Endothelial cell of umbilical vein (primary cell): ENCODE measurements at regions not wholly inside any gene's neighbourhood (a gene's known extent, or its start where the extent isn't known, plus 50 kb on each side); places are given as distances from the start of the nearest gene placed in this dataset.

Experiments
- BruUV-seq: library from RNA; stranded (reverse); fragments of 400-500 nt; replicated peaks from 2 replicates; lab custom pipeline; 2021; lab: Mats Ljungman, UMichigan
- CTCF ChIA-PET: fragments of 300-600, 350-600 bp; sonication (Branson Sonifier 250); formaldehyde crosslinking; loops from one replicate; lab custom pipeline; 2021; ENCODE audit warnings: antibody characterized with exemption, inconsistent platforms; lab: Charles Lee
- POLR2A ChIA-PET: fragments of 300-600, 350-600 bp; sonication (Branson Sonifier 250); formaldehyde crosslinking; loops from one replicate; lab custom pipeline; 2021; ENCODE audit warnings: antibody characterized with exemption, inconsistent platforms; lab: Charles Lee
- DNase-seq: peaks from one replicate; pipeline ENCODE4 v3.0.0-alpha.2; 2011; ENCODE audit warnings: low read depth, low spot score
- FAIRE-seq: peaks from 2 replicates; lab custom pipeline; 2011; peaks lifted over from hg19 to GRCh38; lab: Jason Lieb, UNC
- H2AFZ ChIP-seq: 2 replicates; pipeline ENCODE4 v1.6.0; 2012; ENCODE audit warnings: low read depth, low read length, control low read depth, inconsistent platforms
- H3K27ac ChIP-seq: 2 replicates; pipeline ENCODE4 v1.5.1; 2011; ENCODE audit warnings: low read depth, mild to moderate bottlenecking, control low read depth, low read length, moderate library complexity; ENCODE audit not compliant: insufficient read depth
- H3K27me3 ChIP-seq, 2 experiments: 2 replicates each; pipeline versions ENCODE4 v1.6.0 to v1.6.1; 2011; ENCODE audit warnings: low read length in 2 of 2, mixed read lengths in 1 of 2; ENCODE audit not compliant: control insufficient read depth in 2 of 2, insufficient read depth in 2 of 2
- H3K36me3 ChIP-seq, 2 experiments: 2 replicates in 1 of 2; 3 replicates in 1 of 2; pipeline ENCODE4 v1.5.1; 2011; ENCODE audit warnings: low read length in 2 of 2, mild to moderate bottlenecking in 1 of 2, moderate library complexity in 1 of 2; ENCODE audit not compliant: control insufficient read depth in 2 of 2, insufficient read depth in 2 of 2; ENCODE audit errors: extremely low read depth in 1 of 2
- H3K4me1 ChIP-seq: 3 replicates; pipeline ENCODE4 v1.5.1; 2011; ENCODE audit warnings: mild to moderate bottlenecking, low read length; ENCODE audit not compliant: control insufficient read depth, insufficient read depth; ENCODE audit errors: extremely low read depth
- H3K4me2 ChIP-seq: 2 replicates; pipeline ENCODE4 v1.6.1; 2011; ENCODE audit warnings: low read length, control low read depth, mixed read lengths; ENCODE audit not compliant: insufficient read depth
- H3K4me3 ChIP-seq, 3 experiments: fragments of 200-600 bp in 1 of 3; sonication (generic), shearing (Covaris generic) in 1 of 3; replicated peaks in 1 of 3; 2 replicates each; pipeline ENCODE4 v1.5.1; 2011 to 2016; ENCODE audit warnings: control low read depth in 3 of 3, low read length in 3 of 3, mild to moderate bottlenecking in 2 of 3, inconsistent platforms in 1 of 3, low read depth in 1 of 3, moderate library complexity in 1 of 3; ENCODE audit not compliant: insufficient read depth in 1 of 3
- H3K79me2 ChIP-seq: 2 replicates; pipeline ENCODE4 v1.6.0; 2012; ENCODE audit warnings: low read length, inconsistent platforms; ENCODE audit not compliant: control insufficient read depth, insufficient read depth
- H3K9ac ChIP-seq: replicated peaks from 2 replicates; pipeline ENCODE3; 2011; ENCODE audit warnings: low read length, control low read depth; ENCODE audit not compliant: insufficient read depth; ENCODE audit errors: extremely low read depth
- H3K9me1 ChIP-seq: replicated peaks from 3 replicates; pipeline ENCODE4 v1.6.0; 2011; ENCODE audit warnings: mild to moderate bottlenecking, low read length; ENCODE audit not compliant: control insufficient read depth, insufficient read depth; ENCODE audit errors: extremely low read depth
- H3K9me3 ChIP-seq: replicated peaks from 2 replicates; pipeline ENCODE4 v1.5.1; 2012; ENCODE audit warnings: low read length, inconsistent platforms; ENCODE audit not compliant: control insufficient read depth, insufficient read depth
- H4K20me1 ChIP-seq: replicated peaks from 2 replicates; pipeline ENCODE3; 2011; ENCODE audit warnings: mild to moderate bottlenecking, low read length; ENCODE audit not compliant: control insufficient read depth, insufficient read depth; ENCODE audit errors: extremely low read depth
- CTCF ChIP-seq, 2 donors: IDR thresholded peaks; 1 replicate in 1 of 2; 2 replicates in 1 of 2; pipeline ENCODE4 v1.5.1; 2011; ENCODE audit warnings: low read length in 2 of 2, mild to moderate bottlenecking in 2 of 2, moderate library complexity in 2 of 2, control low read depth in 1 of 2, inconsistent platforms in 1 of 2, low read depth in 1 of 2; ENCODE audit not compliant: insufficient read depth in 1 of 2; ENCODE audit errors: extremely low read depth in 1 of 2
- EZH2 ChIP-seq: IDR thresholded peaks from 2 replicates; pipeline ENCODE4 v1.6.1; 2012; ENCODE audit warnings: borderline replicate concordance, low read depth, mild to moderate bottlenecking, moderate library complexity, low read length, inconsistent platforms; ENCODE audit not compliant: severe bottlenecking
- FOS ChIP-seq: IDR thresholded peaks from 2 replicates; pipeline ENCODE4 v1.6.1; 2011; ENCODE audit warnings: mild to moderate bottlenecking, low read length, moderate library complexity, borderline replicate concordance; ENCODE audit not compliant: insufficient read depth
- GATA2 ChIP-seq: IDR thresholded peaks from 2 replicates; pipeline ENCODE4 v1.7.0; 2011; ENCODE audit warnings: low read depth, mild to moderate bottlenecking, moderate library complexity, mixed read lengths, low read length; ENCODE audit not compliant: insufficient read length, insufficient read depth
- JUN ChIP-seq: IDR thresholded peaks from 2 replicates; pipeline ENCODE4 v1.6.1; 2011; ENCODE audit warnings: borderline replicate concordance, low read depth; ENCODE audit not compliant: insufficient read length, insufficient read depth
- MAX ChIP-seq: IDR thresholded peaks from 2 replicates; pipeline ENCODE4 v1.6.1; 2011; ENCODE audit not compliant: insufficient read depth, insufficient read length
- MYC ChIP-seq: IDR thresholded peaks from one replicate; pipeline ENCODE4 v1.6.1; 2011; ENCODE audit warnings: mild to moderate bottlenecking, low read depth, low read length
- POLR2A ChIP-seq: IDR thresholded peaks from 2 replicates; pipeline ENCODE4 v1.6.1; 2012; ENCODE audit warnings: low read depth, mild to moderate bottlenecking, control low read depth, low read length
- POLR2AphosphoS5 ChIP-seq: IDR thresholded peaks from 2 replicates; pipeline ENCODE4 v1.6.1; 2012; ENCODE audit warnings: low read depth, mild to moderate bottlenecking, control low read depth, low read length, moderate library complexity; ENCODE audit not compliant: insufficient read depth
- dilution Hi-C: fragments of 300-500 bp; cut with MboI; formaldehyde crosslinking; loops from one replicate; pipeline ENCODE4 v1.15.0; 2019; ENCODE audit warnings: low sequenced_read_pairs; ENCODE audit not compliant: extremely low pct_ligation_motif_present
- intact Hi-C: fragments of 100-400 bp; cut with micrococcal nuclease; formaldehyde crosslinking; loops from one replicate; pipeline ENCODE4 v1.10.0; 2022

GRCh38 chr10:130990486-130990885, 321.0 kb downstream of the TCERG1L start:
- Histone ChIP-seq H3K4me3 (no peak overlapping the region), H3K27ac (no peak overlapping the region), H3K36me3 (no peaks in the 10 kb centered on the region), H3K9me1 (no peaks in the 10 kb centered on the region), H3K27me3 (no peaks in the 10 kb centered on the region), H4K20me1 (no peaks in the 10 kb centered on the region), H3K4me2 (no peak overlapping the region), H3K79me2 (no peaks in the 10 kb centered on the region), H2AFZ (no peak overlapping the region), H3K9me3 (peaks cover 4% of the 10 kb centered on the region), H3K4me1 (no peaks in the 10 kb centered on the region), H3K9ac (no peak overlapping the region)
- ChIA-PET POLR2A (no interaction called here), CTCF (no interaction called here)
- no TSS peak for BruUV-seq
- no peak for TF ChIP-seq MAX
- no peak for TF ChIP-seq GATA2
- TF ChIP-seq POLR2AphosphoS5: no peak
- no peak for TF ChIP-seq EZH2
- TF ChIP-seq JUN: no peak
- no peak for TF ChIP-seq POLR2A
- no peak for TF ChIP-seq MYC
- TF ChIP-seq FOS: no peak
- TF ChIP-seq CTCF (IDR thresholded peaks at IDR 0.05; ENCODE audit: extremely low read depth in 1 of 2, insufficient read depth in 1 of 2, low read depth in 1 of 2, low read length in 2 of 2): no peak
- DNase-seq (no peak), FAIRE-seq (no peak)
- dilution Hi-C loops (no loop called here), intact Hi-C loops (no loop called here)
